ENCODE measurements at regions not wholly inside any gene's neighbourhood (a gene's known extent, or its start where the extent isn't known, plus 50 kb on each side); places are given as distances from the start of the nearest gene placed in this dataset.

- TF ChIP-seq POLR2AphosphoS5 (IDR thresholded peaks at IDR 0.05), result no peak
- no peak for TF ChIP-seq POLR2A (IDR thresholded peaks at IDR 0.05)
- no peak for TF ChIP-seq CTCF (IDR thresholded peaks at IDR 0.05)
Measured at GRCh38 chr9:90070931-90071660, 466.3 kb downstream of the GADD45G start.
